ENCODE measurements at regions not wholly inside any gene's neighbourhood (a gene's known extent, or its start where the extent isn't known, plus 50 kb on each side); places are given as distances from the start of the nearest gene placed in this dataset.

- no peak overlapping the region for H3K4me3 ChIP-seq (ENCODE audit: low read length)
- no peak for DNase-seq (ENCODE audit: low read depth)
- TF ChIP-seq CTCF (conservative IDR thresholded peaks at IDR 0.05; ENCODE audit: low read depth, low read length): no peak
These were observed 193.5 kb downstream of the MAF start for GRCh38 chr16:79407005-79407404.

- H3K4me3 ChIP-seq (ENCODE audit: low read length): no peak overlapping the region
- no peak for DNase-seq (ENCODE audit: low read depth)
- TF ChIP-seq CTCF (conservative IDR thresholded peaks at IDR 0.05; ENCODE audit: low read depth, low read length): no peak
These were observed 196.0 kb downstream of the MAF start for GRCh38 chr16:79404571-79404970.

GRCh38 chr16:79403534-79403933 lies 197.0 kb downstream of the MAF start:
- TF ChIP-seq CTCF (conservative IDR thresholded peaks at IDR 0.05; ENCODE audit: low read depth, low read length): no peak

GRCh38 chr16:79402920-79403319 lies 197.6 kb downstream of the MAF start:
- H3K4me3 ChIP-seq (ENCODE audit: low read length): no peak overlapping the region
- no peak for DNase-seq (ENCODE audit: low read depth)
- no peak for TF ChIP-seq CTCF (conservative IDR thresholded peaks at IDR 0.05; ENCODE audit: low read depth, low read length)

More at GRCh38 chr16:79403534-79403933, 197.0 kb downstream of the MAF start:
- DNase-seq (ENCODE audit: low read depth): no peak
- H3K4me3 ChIP-seq (ENCODE audit: low read length): no peak overlapping the region

- TF ChIP-seq CTCF (conservative IDR thresholded peaks at IDR 0.05; ENCODE audit: low read depth, low read length): no peak
- no peak overlapping the region for H3K4me3 ChIP-seq (ENCODE audit: low read length)
- no peak for DNase-seq (ENCODE audit: low read depth)
These were observed 198.2 kb downstream of the MAF start for GRCh38 chr16:79402356-79402755.

- DNase-seq (ENCODE audit: low read depth): no peak
These were observed 198.8 kb downstream of the MAF start for GRCh38 chr16:79401782-79402181.

More at GRCh38 chr16:79401782-79402181, 198.8 kb downstream of the MAF start:
- no peak for TF ChIP-seq CTCF (conservative IDR thresholded peaks at IDR 0.05; ENCODE audit: low read depth, low read length)
- H3K4me3 ChIP-seq (ENCODE audit: low read length): no peak overlapping the region

Data from retinal pigment epithelial cell (primary cell).